ENCODE measurements at regions not wholly inside any gene's neighbourhood (a gene's known extent, or its start where the extent isn't known, plus 50 kb on each side); places are given as distances from the start of the nearest gene placed in this dataset.

GRCh38 chr5:72035831-72036230 lies 71.4 kb upstream of the MAP1B start:
- DNase-seq (ENCODE audit: low read depth in 2 of 3, low spot score in 1 of 3) = no peak

GRCh38 chr5:72036951-72037350 lies 70.3 kb upstream of the MAP1B start:
- no peak for DNase-seq (ENCODE audit: low read depth in 2 of 3, low spot score in 1 of 3)

DNA sequence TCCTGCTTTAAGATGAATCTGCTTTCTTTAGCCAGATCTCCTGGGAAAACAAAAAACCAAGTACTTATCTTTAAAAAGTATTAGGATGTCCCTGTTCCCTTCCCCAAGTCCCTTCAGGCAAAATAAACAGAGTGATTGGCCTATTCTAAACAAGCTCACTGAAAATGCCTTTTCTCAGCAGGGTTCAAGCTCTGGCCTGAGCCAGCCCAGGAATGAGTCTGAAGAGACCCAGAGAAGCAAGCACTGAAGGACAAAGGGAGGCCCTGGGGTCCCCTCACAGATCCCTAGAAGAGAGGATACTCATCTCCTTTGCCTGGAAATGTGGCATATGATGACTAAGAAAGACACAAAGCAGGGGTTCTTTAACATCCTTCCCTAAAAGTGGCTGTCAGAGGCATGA lies 66.8 kb upstream of the MAP1B start:
- DNase-seq (ENCODE audit: low read depth in 2 of 3, low spot score in 1 of 3) = no peak

- no peak for DNase-seq (ENCODE audit: low read depth in 2 of 3, low spot score in 1 of 3)
These were observed 65.6 kb upstream of the MAP1B start for GRCh38 chr5:72041654-72042053.

DNA sequence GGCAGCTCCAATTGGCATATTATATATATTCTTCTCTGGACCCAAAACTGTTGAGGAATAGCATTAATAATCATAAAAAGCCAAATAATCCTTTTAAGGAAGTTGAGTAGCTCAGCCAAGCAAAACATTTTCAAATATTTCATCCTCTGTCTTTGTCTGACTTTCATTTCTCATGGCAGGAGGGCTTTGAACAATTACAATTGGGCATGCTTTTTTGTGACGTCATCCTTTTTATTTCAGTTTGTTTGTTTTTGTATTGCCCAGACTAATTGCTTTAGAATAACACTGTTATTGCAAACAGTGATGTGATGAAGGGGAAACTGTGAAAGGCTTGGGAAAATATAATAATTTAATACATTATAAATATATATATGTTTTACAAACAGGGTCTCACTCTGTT lies 65.2 kb upstream of the MAP1B start:
- no peak for DNase-seq (ENCODE audit: low read depth in 2 of 3, low spot score in 1 of 3)

- DNase-seq (ENCODE audit: low read depth in 2 of 3, low spot score in 1 of 3) = no peak
These were observed 61.6 kb upstream of the MAP1B start for GRCh38 chr5:72045692-72046091.

DNA sequence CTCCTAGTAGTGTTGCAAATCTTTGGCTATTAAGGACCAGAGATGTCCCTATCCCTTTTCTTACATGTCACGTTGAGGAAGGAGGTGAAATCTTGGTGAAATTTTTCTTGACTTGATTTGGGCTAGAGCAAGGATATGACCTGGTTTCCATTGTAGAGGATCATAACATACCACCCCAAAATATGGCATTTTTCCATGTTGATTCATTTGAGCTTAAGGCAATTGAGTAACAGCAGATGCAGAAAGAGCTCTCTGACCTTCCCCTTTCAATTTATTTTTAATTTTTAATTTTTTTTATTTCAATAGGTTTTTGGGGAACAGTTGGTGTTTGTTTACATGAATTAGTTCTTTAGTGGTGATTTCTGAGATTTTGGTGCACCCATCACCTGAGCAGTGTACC lies 61.2 kb upstream of the MAP1B start:
- DNase-seq (ENCODE audit: low read depth in 2 of 3, low spot score in 1 of 3) = no peak

- DNase-seq (ENCODE audit: low read depth in 2 of 3, low spot score in 1 of 3) = no peak
These were observed 51.6 kb upstream of the MAP1B start for GRCh38 chr5:72055636-72056035.
